ENCODE measurements at regions not wholly inside any gene's neighbourhood (a gene's known extent, or its start where the extent isn't known, plus 50 kb on each side); places are given as distances from the start of the nearest gene placed in this dataset.

- ChIA-PET CTCF (ENCODE audit: low intra/inter-chr PET ratio, low total read pairs) (no interaction called here), POLR2A (no interaction called here)
- Histone ChIP-seq H3K9me3 (ENCODE audit: low read length) (no peaks in the 10 kb centered on the region), H3K27ac (ENCODE audit: extremely low read length, insufficient read depth, low read length) (no peak overlapping the region), H3K36me3 (replicated peaks in 1 of 2; ENCODE audit: control insufficient read depth in 1 of 2, insufficient read depth in 2 of 2, low read length in 2 of 2) (no peaks in the 10 kb centered on the region), H2AFZ (ENCODE audit: low read length) (no peak overlapping the region), H3K9ac (ENCODE audit: insufficient read depth, low read depth, low read length) (no peak overlapping the region), H4K20me1 (ENCODE audit: insufficient read depth, low read length) (no peaks in the 10 kb centered on the region), H3K27me3 (ENCODE audit: control insufficient read depth in 1 of 2, insufficient read depth in 2 of 2, low read length in 2 of 2) (no peaks in the 10 kb centered on the region), H3K79me2 (ENCODE audit: insufficient read depth, low read length) (no peaks in the 10 kb centered on the region), H3K4me1 (ENCODE audit: insufficient read depth, low read length) (no peaks in the 10 kb centered on the region), H3K4me3 (replicated peaks in 1 of 3; ENCODE audit: insufficient read depth in 1 of 3, low read depth in 2 of 3, low read length in 3 of 3) (no peak overlapping the region), H3K4me2 (ENCODE audit: low read depth, low read length) (no peak overlapping the region)
- no TSS peak for BruUV-seq (replicated peaks)
- TF ChIP-seq PAX8 (CRISPR knock-in tag; IDR thresholded peaks at IDR 0.05; ENCODE audit: borderline replicate concordance): no peak
- no peak for TF ChIP-seq CEBPB (IDR thresholded peaks at IDR 0.05; ENCODE audit: borderline replicate concordance, low read depth, low read length)
- TF ChIP-seq ZNF687 (CRISPR knock-in tag; IDR thresholded peaks at IDR 0.05): no peak
- no peak for TF ChIP-seq THYN1 (CRISPR knock-in tag; IDR thresholded peaks at IDR 0.05; ENCODE audit: borderline replicate concordance, low read depth)
- no peak for TF ChIP-seq ZBTB7A (CRISPR knock-in tag; IDR thresholded peaks at IDR 0.05)
- no peak for TF ChIP-seq FLYWCH1 (CRISPR knock-in tag; IDR thresholded peaks at IDR 0.05)
- TF ChIP-seq NFYC (CRISPR knock-in tag; IDR thresholded peaks at IDR 0.05): no peak
- no peak for TF ChIP-seq ZNF747 (CRISPR knock-in tag; IDR thresholded peaks at IDR 0.05; ENCODE audit: borderline replicate concordance)
- TF ChIP-seq ZNF407 (CRISPR knock-in tag; IDR thresholded peaks at IDR 0.05; ENCODE audit: not compliant biosample characterization): no peak
- no peak for TF ChIP-seq ZNF230 (CRISPR knock-in tag; IDR thresholded peaks at IDR 0.05)
- no peak for TF ChIP-seq NFRKB (IDR thresholded peaks at IDR 0.05)
- in situ Hi-C loops (cut with HindIII; ENCODE audit: extremely low pct_ligation_motif_present, low pct_unique_long_range_greater_than_20kb): no loop called here
- ATAC-seq: no peak
- intact Hi-C loops (cut with micrococcal nuclease; ENCODE audit: unreplicated experiment): no loop called here
- WGBS (ENCODE audit: low lambda C conversion rate): no CpG with 5 or more reads among the region's 1 CpG
- FAIRE-seq: no peak
- DNase-seq (ENCODE audit: low spot score): no peak
These were observed 732.3 kb downstream of the CDY1 start for GRCh38 chrY:26354191-26354590.
